ENCODE measurements at regions not wholly inside any gene's neighbourhood (a gene's known extent, or its start where the extent isn't known, plus 50 kb on each side); places are given as distances from the start of the nearest gene placed in this dataset.

DNA sequence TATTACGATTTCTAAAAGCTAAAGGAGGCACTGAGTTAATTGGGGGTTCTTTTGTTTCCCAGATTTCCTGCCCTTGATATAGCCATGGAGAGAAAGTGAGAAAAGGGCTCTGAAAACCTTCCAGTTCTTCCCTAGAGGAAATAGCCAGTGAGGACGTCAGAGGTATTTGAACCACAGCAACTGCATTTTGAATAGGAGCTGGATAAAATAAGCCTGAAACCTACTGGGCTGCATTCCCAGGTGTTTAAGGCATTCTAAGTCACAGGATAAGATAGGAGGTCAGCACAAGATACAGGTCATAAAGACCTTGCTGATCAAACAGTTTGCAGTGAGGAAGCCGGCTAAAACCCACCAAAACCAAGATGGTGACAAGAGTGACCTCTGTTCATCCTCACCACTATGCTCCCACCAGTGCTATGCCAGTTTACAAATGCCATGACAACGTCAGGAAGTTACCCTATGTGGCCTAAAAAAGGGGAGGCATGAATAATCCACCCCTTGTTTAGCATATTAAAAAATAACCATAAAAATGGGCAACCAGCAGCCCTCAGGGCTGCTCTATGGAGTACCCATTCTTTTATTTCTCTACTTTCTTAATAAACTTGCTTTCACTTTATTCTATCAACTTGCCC is 85.1 kb upstream of the FRMD4A start:
- H3K36me3 Mint-ChIP-seq (ENCODE audit: insufficient read depth, unreplicated experiment) = no peaks in the 10 kb centered on the region
- TF ChIP-seq, protein P1, sequence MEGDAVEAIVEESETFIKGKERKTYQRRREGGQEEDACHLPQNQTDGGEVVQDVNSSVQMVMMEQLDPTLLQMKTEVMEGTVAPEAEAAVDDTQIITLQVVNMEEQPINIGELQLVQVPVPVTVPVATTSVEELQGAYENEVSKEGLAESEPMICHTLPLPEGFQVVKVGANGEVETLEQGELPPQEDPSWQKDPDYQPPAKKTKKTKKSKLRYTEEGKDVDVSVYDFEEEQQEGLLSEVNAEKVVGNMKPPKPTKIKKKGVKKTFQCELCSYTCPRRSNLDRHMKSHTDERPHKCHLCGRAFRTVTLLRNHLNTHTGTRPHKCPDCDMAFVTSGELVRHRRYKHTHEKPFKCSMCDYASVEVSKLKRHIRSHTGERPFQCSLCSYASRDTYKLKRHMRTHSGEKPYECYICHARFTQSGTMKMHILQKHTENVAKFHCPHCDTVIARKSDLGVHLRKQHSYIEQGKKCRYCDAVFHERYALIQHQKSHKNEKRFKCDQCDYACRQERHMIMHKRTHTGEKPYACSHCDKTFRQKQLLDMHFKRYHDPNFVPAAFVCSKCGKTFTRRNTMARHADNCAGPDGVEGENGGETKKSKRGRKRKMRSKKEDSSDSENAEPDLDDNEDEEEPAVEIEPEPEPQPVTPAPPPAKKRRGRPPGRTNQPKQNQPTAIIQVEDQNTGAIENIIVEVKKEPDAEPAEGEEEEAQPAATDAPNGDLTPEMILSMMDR (IDR thresholded peaks at IDR 0.05; ENCODE audit: insufficient read depth in 1 of 2, low read depth in 1 of 2, low read length in 1 of 2, severe bottlenecking in 1 of 2, unreplicated experiment in 1 of 2) = no peak
- peak in 1 of 2 experiments; percentile 27 for DNase-seq
- H3K9me3 Mint-ChIP-seq (ENCODE audit: unreplicated experiment) = no peaks in the 10 kb centered on the region
- peak overlapping the region; percentile 80 for H3K27ac Mint-ChIP-seq (ENCODE audit: unreplicated experiment)
- Histone ChIP-seq H3K9me3 (no peaks in the 10 kb centered on the region), H3K4me1 (peaks cover 47% of the 10 kb centered on the region), H3K27me3 (replicated peaks; ENCODE audit: control insufficient read depth, insufficient read depth, low read length) (no peaks in the 10 kb centered on the region), H3K4me3 (ENCODE audit: low read depth, low read length) (no peak overlapping the region), H3K36me3 (ENCODE audit: control insufficient read depth, insufficient read depth, low read length) (no peaks in the 10 kb centered on the region)
- CTCF ChIA-PET = no interaction called here
- intact Hi-C loops (cut with micrococcal nuclease; ENCODE audit: unreplicated experiment) = no loop called here
- H3K4me3 Mint-ChIP-seq (ENCODE audit: unreplicated experiment) = peak overlapping the region; percentile 4
- H3K4me1 Mint-ChIP-seq (ENCODE audit: low read depth, unreplicated experiment) = peaks cover 37% of the 10 kb centered on the region
- POLR2A ChIA-PET = interaction anchor here (1.0 kb wide), 1 partner anchor 230 kb away, joined by 3 read pairs; no protein-coding TSS in a partner anchor
- BruUV-seq (replicated peaks) = no TSS peak
- no peaks in the 10 kb centered on the region for H3K27me3 Mint-ChIP-seq (ENCODE audit: insufficient read depth, unreplicated experiment)

DNA sequence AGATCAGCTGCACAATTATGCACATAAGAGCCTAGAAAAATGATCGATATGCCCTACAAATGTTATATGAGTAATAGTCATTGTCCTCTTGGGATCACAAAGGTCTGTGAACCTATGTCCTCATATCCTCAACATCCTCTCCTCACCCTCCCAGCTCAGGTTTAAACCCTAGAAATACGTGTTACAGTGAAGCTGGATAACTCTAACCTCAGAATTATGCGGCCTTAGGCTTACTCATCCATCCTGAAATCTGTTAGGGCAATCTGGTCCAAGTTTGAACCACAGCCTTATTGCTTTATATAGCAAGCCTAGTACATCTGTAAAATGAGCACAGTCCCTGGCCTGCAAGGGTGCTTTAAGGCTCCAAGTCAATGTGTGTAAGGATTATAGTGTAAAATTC is 84.2 kb upstream of the FRMD4A start:
- Histone ChIP-seq H3K4me3 (ENCODE audit: low read depth, low read length) (no peak overlapping the region), H3K36me3 (ENCODE audit: control insufficient read depth, insufficient read depth, low read length) (no peaks in the 10 kb centered on the region), H3K4me1 (peaks cover 47% of the 10 kb centered on the region), H3K9me3 (no peaks in the 10 kb centered on the region), H3K27me3 (replicated peaks; ENCODE audit: control insufficient read depth, insufficient read depth, low read length) (no peaks in the 10 kb centered on the region)
- H3K36me3 Mint-ChIP-seq (ENCODE audit: insufficient read depth, unreplicated experiment) = no peaks in the 10 kb centered on the region
- no peak overlapping the region for H3K27ac Mint-ChIP-seq (ENCODE audit: unreplicated experiment)
- no peak overlapping the region for H3K4me3 Mint-ChIP-seq (ENCODE audit: unreplicated experiment)
- peaks cover 39% of the 10 kb centered on the region for H3K4me1 Mint-ChIP-seq (ENCODE audit: low read depth, unreplicated experiment)
- ChIA-PET CTCF (no interaction called here), POLR2A (no interaction called here)
- no TSS peak for BruUV-seq (replicated peaks)
- H3K27me3 Mint-ChIP-seq (ENCODE audit: insufficient read depth, unreplicated experiment) = no peaks in the 10 kb centered on the region
- TF ChIP-seq, protein P1 (IDR thresholded peaks at IDR 0.05; ENCODE audit: insufficient read depth in 1 of 2, low read depth in 1 of 2, low read length in 1 of 2, severe bottlenecking in 1 of 2, unreplicated experiment in 1 of 2) = no peak
- no peak for DNase-seq
- H3K9me3 Mint-ChIP-seq (ENCODE audit: unreplicated experiment) = no peaks in the 10 kb centered on the region
- intact Hi-C loops (cut with micrococcal nuclease; ENCODE audit: unreplicated experiment) = no loop called here

DNA sequence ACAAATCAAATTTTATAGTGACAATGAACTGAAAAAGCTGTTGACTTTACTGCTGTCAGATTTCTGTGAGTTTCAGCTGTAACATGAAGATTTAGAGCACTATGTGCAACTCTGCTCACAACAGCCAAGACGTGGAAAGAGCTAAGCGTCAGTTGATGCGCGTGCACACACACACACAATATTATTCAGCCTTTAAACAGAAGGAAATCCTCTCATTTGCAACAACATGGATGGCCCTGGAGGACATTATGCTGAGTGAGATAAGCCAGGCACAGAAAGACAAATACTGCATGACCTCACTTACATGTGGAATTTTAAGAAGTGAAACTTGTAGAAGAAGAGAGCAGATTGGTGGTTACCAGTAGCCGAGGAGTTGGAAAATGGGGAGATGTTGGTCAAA is 82.8 kb upstream of the FRMD4A start:
- Histone ChIP-seq H3K4me1 (peaks cover 47% of the 10 kb centered on the region), H3K9me3 (no peaks in the 10 kb centered on the region), H3K27me3 (replicated peaks; ENCODE audit: control insufficient read depth, insufficient read depth, low read length) (no peaks in the 10 kb centered on the region), H3K4me3 (ENCODE audit: low read depth, low read length) (no peak overlapping the region), H3K36me3 (ENCODE audit: control insufficient read depth, insufficient read depth, low read length) (no peaks in the 10 kb centered on the region)
- ChIA-PET CTCF (no interaction called here), POLR2A (no interaction called here)
- no peak for DNase-seq
- H3K27ac Mint-ChIP-seq (ENCODE audit: unreplicated experiment) = peak overlapping the region; percentile 11
- H3K36me3 Mint-ChIP-seq (ENCODE audit: insufficient read depth, unreplicated experiment) = no peaks in the 10 kb centered on the region
- H3K9me3 Mint-ChIP-seq (ENCODE audit: unreplicated experiment) = no peaks in the 10 kb centered on the region
- intact Hi-C loops (cut with micrococcal nuclease; ENCODE audit: unreplicated experiment) = no loop called here
- TF ChIP-seq, protein P1 (IDR thresholded peaks at IDR 0.05; ENCODE audit: insufficient read depth in 1 of 2, low read depth in 1 of 2, low read length in 1 of 2, severe bottlenecking in 1 of 2, unreplicated experiment in 1 of 2) = no peak
- H3K4me3 Mint-ChIP-seq (ENCODE audit: unreplicated experiment) = no peak overlapping the region
- peaks cover 39% of the 10 kb centered on the region for H3K4me1 Mint-ChIP-seq (ENCODE audit: low read depth, unreplicated experiment)
- no peaks in the 10 kb centered on the region for H3K27me3 Mint-ChIP-seq (ENCODE audit: insufficient read depth, unreplicated experiment)
- BruUV-seq (replicated peaks) = no TSS peak

Measured in Caco-2 (cell line).